HG03095 (cell line): ENCODE measurements at regions not wholly inside any gene's neighbourhood (a gene's known extent, or its start where the extent isn't known, plus 50 kb on each side); places are given as distances from the start of the nearest gene placed in this dataset.

Source experiments
- ATAC-seq: cut with Tn5 transposase; IDR thresholded peaks from one replicate; pipeline ENCODE4 v1.9.1; 2021; ENCODE audit warnings: moderate library complexity; ENCODE audit not compliant: unreplicated experiment

- no peak for ATAC-seq
Measured at GRCh38 chr2:57759131-57759530, 287.5 kb upstream of the VRK2 start.

DNA sequence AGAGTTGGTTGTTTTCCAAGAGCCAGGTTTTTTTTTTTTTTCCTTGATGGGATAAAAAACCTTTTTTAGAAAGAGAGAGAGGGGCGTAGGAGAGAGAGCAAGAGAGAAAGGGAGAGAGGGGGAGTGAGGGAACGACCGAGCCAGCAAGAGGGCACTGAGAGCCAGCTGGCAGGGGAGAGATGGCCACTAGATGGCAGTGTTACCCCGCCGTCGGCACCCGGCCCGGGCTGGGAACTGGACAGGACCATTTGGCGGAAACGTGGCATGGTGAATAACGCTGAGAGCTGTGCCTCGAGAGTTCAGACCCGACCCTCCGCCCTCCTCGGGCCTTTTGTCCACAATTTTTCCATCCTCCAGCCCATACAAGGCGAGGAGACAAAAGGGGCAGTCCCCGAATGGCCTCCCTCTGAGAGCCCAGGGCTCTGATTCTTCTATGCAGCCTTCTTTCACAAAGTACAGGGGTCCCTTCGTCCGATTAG is 286.7 kb upstream of the VRK2 start:
- ATAC-seq = peak; percentile 89

- ATAC-seq = peak; percentile 54
Measured at GRCh38 chr2:57760381-57760801, 286.2 kb upstream of the VRK2 start.

DNA sequence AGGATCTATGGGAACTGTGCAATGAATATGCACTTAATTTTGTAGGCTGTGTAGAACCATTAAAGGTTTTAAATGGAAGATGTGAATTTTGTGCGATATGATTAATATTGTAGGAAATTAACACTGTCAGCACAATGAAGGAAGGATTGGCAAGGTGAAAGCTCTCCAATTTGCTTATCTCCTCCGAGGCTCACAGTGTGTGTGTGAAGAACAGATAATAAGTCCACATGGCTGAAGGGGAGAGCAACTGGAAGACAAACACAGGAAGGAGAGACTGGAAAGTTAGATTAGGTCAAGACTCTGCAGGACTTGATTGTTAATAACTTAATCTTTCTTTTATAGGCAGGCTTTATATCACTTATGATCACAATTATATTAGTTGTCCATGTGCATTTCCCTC is 269.7 kb upstream of the VRK2 start:
- ATAC-seq = no peak

DNA sequence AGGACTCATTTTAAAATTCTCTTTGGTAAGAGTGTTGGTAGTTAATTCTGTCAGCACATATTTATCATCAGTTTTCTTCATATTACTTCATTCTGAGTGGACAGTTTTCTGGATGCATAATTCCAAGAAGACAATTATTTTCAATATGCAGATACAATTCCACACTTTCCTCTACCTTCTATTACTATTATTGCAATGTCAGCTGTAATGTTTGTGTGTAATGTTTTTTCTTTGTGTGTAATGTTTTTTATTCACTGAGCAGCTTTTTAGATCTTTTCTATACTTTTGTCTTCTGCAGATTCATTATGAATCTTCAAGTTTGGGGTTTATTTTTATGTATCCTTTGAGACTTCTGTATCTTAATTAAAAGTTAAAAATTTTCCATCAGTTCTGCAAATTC is 264.0 kb upstream of the VRK2 start:
- ATAC-seq = no peak

- ATAC-seq = no peak
Measured at GRCh38 chr2:57793310-57793709, 253.3 kb upstream of the VRK2 start.

DNA sequence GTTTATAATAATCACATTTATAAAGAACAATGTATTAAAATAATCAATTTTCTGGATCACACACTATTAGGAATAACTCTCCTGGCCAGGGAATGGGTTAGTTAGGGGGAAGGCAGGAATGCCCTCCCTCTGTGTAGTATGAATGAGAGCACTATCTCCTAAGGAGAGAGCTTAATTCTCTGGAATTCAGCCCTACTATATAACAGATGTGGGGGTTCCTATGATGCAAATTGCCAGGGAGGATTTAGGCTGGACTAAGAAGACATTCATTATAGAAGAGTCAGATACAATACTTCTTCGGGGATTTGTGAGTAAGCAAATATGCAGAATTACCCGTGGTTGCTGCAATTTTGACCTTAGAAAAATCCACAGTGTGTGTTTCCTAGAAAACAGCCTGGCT is 250.1 kb upstream of the VRK2 start:
- ATAC-seq = no peak

DNA sequence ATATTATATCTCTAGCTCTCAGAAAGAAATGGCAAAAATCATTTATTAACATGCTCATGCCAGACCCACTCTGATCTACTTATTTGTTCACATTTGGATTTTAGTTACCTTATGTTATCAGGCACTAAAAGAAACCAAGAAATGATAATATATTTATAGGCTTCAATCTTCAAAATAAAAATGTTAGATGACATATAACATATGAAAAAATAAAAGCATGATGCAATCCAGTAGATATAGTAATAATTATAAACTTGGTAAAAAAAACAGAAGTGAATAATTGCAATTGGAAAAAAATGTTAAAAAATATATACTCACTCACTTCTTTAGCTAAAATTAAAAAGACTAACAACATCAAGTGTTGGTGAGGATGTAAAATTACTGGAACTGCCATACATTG is 248.3 kb upstream of the VRK2 start:
- ATAC-seq = no peak

- ATAC-seq = no peak
Measured at GRCh38 chr2:57802243-57802642, 244.4 kb upstream of the VRK2 start.

- ATAC-seq = no peak
Measured at GRCh38 chr2:57804971-57805370, 241.6 kb upstream of the VRK2 start.

GRCh38 chr2:57806449-57806968 is 240.1 kb upstream of the VRK2 start:
- ATAC-seq = no peak

DNA sequence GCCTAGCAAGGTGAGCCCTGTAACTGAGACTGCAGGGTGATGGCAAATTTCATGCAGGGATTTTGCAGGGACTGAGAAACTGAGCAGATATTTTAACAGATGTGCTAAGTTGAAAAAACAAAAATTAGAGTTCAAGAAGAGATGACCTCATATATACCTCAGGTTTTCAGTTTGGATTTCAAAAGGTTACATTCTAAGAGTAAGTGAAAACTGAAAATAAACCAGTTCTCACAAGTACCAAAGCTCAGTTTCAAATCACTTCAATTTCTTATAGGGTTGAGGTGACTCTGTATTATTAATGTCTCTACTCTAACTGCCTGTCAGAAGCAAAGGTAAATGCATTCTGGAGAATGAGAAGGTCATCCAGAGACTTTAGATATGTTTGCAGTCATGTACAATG is 237.4 kb upstream of the VRK2 start:
- ATAC-seq = peak; percentile 92

GRCh38 chr2:57821088-57821487 is 225.5 kb upstream of the VRK2 start:
- no peak for ATAC-seq

- no peak for ATAC-seq
Measured at GRCh38 chr2:57828221-57828620, 218.4 kb upstream of the VRK2 start.

- ATAC-seq = no peak
Measured at GRCh38 chr2:57834666-57835065, 211.9 kb upstream of the VRK2 start.

DNA sequence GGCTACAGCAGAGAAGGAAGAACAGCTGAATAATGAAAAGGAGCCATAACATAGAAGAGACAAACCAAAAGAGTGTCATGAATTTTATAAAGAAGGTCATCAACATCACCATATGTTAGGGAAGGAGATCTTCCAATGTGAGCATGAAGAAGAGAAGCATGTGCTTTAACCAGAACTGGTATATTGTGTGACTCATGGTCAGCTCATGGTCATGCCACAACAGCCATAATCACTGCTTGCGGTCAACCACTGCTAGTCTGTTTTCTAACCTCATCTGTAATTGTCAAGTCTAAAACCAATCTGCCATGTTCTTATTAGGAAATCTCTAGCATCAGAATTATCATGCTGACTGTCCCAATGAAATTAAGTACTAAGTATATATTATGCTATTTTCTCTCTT is 204.1 kb upstream of the VRK2 start:
- no peak for ATAC-seq

- ATAC-seq = no peak
Measured at GRCh38 chr2:57843158-57843557, 203.4 kb upstream of the VRK2 start.

GRCh38 chr2:57848723-57849122 is 197.9 kb upstream of the VRK2 start:
- no peak for ATAC-seq

DNA sequence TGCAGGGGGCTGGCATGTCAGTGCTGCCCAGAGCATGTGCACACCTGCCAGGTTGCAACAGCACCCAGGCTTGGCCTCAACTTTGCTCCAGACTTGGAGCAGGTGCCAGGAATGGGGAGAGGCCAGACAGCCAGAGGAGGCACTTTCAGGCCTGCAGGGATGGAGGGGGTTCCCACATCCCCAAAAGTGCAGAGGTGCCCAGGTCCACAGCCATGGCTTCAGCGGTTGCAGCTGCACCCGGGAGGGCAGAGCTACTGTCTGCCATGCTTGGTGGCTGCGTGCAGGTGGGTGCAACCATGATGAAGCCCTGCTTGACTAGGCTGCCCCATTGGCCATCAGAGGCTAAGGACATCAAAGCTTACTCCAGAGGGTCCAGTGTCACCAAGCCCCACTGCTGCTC is 196.8 kb upstream of the VRK2 start:
- no peak for ATAC-seq

DNA sequence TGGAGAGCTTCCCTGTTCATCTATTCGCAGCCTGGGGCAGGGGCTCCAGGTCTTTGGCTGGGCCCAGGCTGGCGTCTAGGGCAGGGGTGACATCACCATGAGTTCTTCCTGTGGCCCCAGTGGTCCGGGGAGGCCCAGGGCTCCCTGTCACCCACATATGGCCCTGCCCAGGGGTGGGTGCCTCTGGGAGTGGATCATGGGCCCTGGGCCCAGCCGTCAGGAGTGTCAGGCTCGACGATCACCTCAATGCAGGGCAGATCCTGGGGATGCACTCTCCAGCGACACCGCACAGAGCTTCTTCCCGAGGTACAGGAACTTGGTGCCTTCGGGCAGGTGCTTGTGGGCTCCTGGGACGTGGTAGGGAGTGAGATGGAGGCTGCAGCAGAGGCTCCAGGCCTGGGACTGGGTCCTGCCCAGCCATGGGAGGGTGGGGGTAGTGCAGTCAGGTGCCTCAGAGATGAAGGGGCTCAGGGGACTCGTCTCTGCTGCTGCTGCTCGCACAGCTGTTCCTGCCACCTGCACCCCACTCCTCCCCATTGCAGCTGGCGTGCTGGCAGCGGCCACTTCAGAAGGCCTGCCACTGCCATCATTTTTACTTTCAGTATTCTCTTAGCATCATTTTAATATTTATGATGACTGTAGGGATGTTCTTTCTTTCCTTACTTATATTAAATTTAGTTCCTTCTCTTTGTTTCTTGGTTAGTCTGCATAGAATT is 196.0 kb upstream of the VRK2 start:
- ATAC-seq = no peak

- no peak for ATAC-seq
Measured at GRCh38 chr2:57855212-57855611, 191.4 kb upstream of the VRK2 start.

GRCh38 chr2:57859755-57860154 is 186.9 kb upstream of the VRK2 start:
- ATAC-seq = no peak

DNA sequence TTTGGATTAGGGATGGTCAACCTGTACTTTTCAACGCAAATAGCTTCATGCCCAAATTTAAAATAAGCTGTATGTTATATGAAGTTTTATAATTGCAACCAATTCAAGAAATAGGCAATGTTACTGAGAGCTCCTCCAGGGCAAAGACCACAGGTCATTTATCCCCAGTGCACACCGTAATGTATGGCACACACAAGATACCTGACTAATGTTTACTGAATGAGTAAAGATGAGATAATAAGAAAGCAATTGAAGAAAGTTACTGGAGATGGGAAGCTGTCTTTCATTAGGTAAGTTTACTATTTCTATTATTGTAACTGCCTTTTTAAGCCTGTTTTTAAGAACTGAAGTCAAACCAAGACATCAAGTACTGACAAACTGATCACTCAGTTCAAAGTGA is 184.5 kb upstream of the VRK2 start:
- ATAC-seq = no peak
